Upper lobe of right lung (tissue), 1 donor: ENCODE measurements at regions not wholly inside any gene's neighbourhood (a gene's known extent, or its start where the extent isn't known, plus 50 kb on each side); places are given as distances from the start of the nearest gene placed in this dataset.
A peak's percentile ranks its signal among the peaks of the same experiment; 100 is the strongest.

Experiments used
- ATAC-seq: fragments of 200-7000 bp; cut with Tn5 transposase; one replicate; pipeline ENCODE4 v1.9.1; 2020; ENCODE audit warnings: mild to moderate bottlenecking, moderate library complexity
- DNase-seq: peaks from one replicate; pipeline ENCODE4 v3.0.0-alpha.2; 2020
- H3K27ac ChIP-seq: fragments of 200-600 bp; one replicate; pipeline ENCODE4 v1.8.0; 2022
- H3K27me3 ChIP-seq: fragments of 200-600 bp; one replicate; pipeline ENCODE4 v1.8.0; 2022; ENCODE audit warnings: mild to moderate bottlenecking
- H3K36me3 ChIP-seq: fragments of 200-600 bp; one replicate; pipeline ENCODE4 v1.8.0; 2022
- H3K4me1 ChIP-seq: fragments of 200-600 bp; one replicate; pipeline ENCODE4 v1.8.0; 2022
- H3K4me3 ChIP-seq: fragments of 200-600 bp; one replicate; pipeline ENCODE4 v1.8.0; 2022; ENCODE audit warnings: mild to moderate bottlenecking
- H3K9me3 ChIP-seq: fragments of 200-600 bp; one replicate; pipeline ENCODE4 v1.8.0; 2022
- intact Hi-C: fragments of 100-400 bp; cut with DNase I; formaldehyde crosslinking; loops from one replicate; pipeline ENCODE4 v1.11.0; 2022
- TF ChIP-seq, protein P1 (sequence below): fragments of 200-600 bp; IDR thresholded peaks from one replicate; pipeline ENCODE4 v1.8.0; 2022; ENCODE audit warnings: antibody characterized with exemption
- donor health status: DM: no; HTN: yes; CAD: no; lungs with severe emphysema.

DNA sequence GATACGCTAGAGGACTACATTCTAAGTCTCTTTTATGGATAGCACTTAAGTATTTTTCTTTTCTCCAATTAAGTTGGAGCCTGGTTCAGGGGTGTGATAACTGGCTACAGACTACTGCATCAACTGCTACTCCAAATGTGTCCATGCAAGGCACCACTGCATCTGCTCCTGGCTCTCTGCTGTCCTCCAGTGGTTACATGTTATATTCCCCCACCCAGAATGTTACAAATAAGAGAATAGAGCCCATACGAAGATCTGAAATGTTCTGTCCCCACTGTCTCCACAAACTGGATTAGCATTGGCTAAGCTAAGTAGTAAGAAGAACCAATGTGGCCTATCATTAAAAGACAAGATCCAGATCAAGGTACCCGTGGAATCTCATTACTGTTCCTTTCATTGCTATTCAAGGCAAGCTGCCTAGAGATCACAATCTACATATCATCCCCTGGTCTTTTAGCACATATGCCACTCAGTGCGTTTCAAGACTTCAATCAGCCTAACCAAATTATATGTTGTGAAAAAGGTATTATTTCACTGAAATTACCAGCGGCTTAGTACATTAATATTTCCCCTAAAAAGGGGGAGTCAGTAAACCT, 308.3 kb upstream of the SLC8A1 start:
- no peak overlapping the region for H3K4me3 ChIP-seq

DNA sequence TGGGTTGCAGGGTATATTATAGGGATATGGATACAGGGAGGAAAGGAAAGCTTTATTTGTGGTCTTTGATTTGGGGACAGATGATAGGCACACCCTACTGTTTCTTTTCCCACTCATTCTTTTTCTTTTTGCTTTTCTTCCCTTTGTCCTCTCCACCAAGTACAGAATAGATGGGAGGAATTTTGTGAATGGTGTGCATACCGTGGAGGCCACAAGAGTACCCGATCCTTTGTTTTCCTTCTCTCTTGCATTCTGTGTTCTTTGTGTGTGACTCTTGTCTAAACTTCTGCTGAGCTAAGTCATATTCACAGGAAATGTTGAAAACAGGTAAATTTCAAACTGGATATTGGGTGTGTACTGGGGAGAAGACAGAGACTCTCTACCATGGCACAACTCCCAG, 321.4 kb upstream of the SLC8A1 start:
- no peaks in the 10 kb centered on the region for H3K27me3 ChIP-seq
- H3K9me3 ChIP-seq, result no peaks in the 10 kb centered on the region
- no peak for DNase-seq
- intact Hi-C loops, result no loop called here
- H3K4me3 ChIP-seq, result no peak overlapping the region
- H3K36me3 ChIP-seq, result no peaks in the 10 kb centered on the region
- H3K4me1 ChIP-seq, result no peaks in the 10 kb centered on the region
- ATAC-seq, result no peak
- TF ChIP-seq, protein P1, sequence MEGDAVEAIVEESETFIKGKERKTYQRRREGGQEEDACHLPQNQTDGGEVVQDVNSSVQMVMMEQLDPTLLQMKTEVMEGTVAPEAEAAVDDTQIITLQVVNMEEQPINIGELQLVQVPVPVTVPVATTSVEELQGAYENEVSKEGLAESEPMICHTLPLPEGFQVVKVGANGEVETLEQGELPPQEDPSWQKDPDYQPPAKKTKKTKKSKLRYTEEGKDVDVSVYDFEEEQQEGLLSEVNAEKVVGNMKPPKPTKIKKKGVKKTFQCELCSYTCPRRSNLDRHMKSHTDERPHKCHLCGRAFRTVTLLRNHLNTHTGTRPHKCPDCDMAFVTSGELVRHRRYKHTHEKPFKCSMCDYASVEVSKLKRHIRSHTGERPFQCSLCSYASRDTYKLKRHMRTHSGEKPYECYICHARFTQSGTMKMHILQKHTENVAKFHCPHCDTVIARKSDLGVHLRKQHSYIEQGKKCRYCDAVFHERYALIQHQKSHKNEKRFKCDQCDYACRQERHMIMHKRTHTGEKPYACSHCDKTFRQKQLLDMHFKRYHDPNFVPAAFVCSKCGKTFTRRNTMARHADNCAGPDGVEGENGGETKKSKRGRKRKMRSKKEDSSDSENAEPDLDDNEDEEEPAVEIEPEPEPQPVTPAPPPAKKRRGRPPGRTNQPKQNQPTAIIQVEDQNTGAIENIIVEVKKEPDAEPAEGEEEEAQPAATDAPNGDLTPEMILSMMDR, result no peak
- no peak overlapping the region for H3K27ac ChIP-seq

More for the DNA sequence above, 308.3 kb upstream of the SLC8A1 start:
- intact Hi-C loops, result no loop called here
- Histone ChIP-seq H3K27ac (no peak overlapping the region), H3K9me3 (no peaks in the 10 kb centered on the region), H3K4me1 (no peaks in the 10 kb centered on the region), H3K36me3 (no peaks in the 10 kb centered on the region), H3K27me3 (no peaks in the 10 kb centered on the region)
- TF ChIP-seq, protein P1, result peak; percentile 53
- ATAC-seq (peak; percentile 90), DNase-seq (no peak)

DNA sequence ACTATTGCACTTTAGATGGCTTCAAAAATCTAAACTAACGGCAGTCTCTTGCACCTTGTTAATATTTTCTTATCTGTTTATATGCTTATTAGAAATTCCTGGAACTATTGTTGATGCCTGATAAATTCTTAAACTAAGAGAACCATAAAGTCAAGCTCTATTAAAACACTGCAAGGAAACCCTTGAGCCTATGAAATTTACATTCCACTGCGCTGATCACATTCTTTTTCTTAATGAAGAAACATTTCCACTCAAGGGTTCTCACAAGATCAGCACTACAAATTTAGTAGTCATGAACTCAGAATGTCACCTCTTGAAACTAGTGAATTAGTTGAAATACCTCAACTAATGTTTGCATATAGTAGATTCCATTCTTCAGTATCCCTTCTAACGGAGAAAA, 331.8 kb upstream of the SLC8A1 start:
- no peak overlapping the region for H3K4me3 ChIP-seq
- TF ChIP-seq, protein P1, result no peak
- H3K4me1 ChIP-seq, result no peaks in the 10 kb centered on the region
- no peaks in the 10 kb centered on the region for H3K27me3 ChIP-seq
- intact Hi-C loops, result no loop called here
- no peaks in the 10 kb centered on the region for H3K36me3 ChIP-seq
- ATAC-seq (peak; percentile 55), DNase-seq (no peak)
- no peaks in the 10 kb centered on the region for H3K9me3 ChIP-seq
- H3K27ac ChIP-seq, result no peak overlapping the region

DNA sequence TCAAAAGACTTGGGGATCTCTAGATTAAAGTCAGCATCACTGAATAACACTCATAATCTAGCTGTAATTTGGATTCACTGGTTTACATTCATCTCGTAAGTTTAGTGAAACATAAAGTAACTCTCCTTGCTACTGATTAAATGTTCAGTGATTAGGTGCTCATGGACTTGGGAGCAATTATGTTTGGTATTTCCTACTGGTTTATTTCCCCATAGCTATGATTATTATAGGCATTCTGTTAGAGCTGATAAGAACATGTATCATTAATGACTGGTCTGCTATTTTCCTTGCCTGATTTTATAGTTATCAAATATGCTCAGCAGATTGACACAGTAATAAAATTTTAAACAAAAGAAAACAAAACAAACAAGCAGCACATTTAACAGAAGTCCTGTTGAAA, 334.7 kb upstream of the SLC8A1 start:
- intact Hi-C loops, result no loop called here
- Histone ChIP-seq H3K4me3 (no peak overlapping the region), H3K36me3 (no peaks in the 10 kb centered on the region), H3K9me3 (no peaks in the 10 kb centered on the region), H3K4me1 (no peaks in the 10 kb centered on the region), H3K27me3 (no peaks in the 10 kb centered on the region), H3K27ac (no peak overlapping the region)
- ATAC-seq (no peak), DNase-seq (no peak)
- TF ChIP-seq, protein P1, result no peak

DNA sequence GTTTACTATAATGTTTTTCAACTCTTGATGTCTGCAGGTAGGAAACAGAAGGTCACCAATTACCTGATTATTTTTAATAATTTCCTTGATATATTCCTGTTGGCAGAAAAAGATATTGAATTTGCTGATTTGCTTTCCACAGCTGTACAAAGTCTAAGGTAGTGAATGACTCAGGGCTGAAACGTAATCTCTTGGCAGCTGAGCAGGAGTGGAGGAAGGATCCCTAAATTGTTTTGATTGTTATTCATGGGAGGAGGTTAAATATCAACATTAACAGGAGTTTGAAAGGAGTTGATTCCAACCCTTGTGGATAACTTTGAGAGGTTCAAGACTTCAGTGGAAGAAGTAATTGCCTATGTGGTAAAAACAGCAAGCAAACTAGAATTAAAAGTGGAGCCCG, 345.2 kb upstream of the SLC8A1 start:
- DNase-seq (no peak), ATAC-seq (no peak)
- intact Hi-C loops, result no loop called here
- Histone ChIP-seq H3K4me3 (no peak overlapping the region), H3K27me3 (no peaks in the 10 kb centered on the region), H3K4me1 (no peaks in the 10 kb centered on the region), H3K36me3 (no peaks in the 10 kb centered on the region), H3K27ac (no peak overlapping the region), H3K9me3 (no peaks in the 10 kb centered on the region)
- TF ChIP-seq, protein P1, result no peak

DNA sequence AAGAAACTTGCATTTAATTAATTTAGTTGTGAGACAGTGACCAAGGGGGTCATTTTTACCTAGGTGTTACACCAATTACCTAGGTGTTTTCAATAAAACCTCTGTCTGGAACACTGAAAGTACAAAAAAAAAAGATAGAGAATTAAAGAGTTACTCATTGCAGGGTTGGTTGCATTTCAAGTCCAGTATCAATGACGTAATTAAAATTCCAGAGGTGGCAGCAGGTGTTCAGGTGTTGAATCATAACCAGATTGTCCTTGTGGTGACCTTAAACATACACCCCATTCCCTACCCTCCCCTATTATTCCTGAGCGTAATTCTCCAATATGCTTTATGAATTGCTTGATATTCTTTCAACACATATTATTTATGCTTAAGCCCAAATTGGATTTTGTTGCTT, 352.0 kb upstream of the SLC8A1 start:
- Histone ChIP-seq H3K27ac (no peak overlapping the region), H3K36me3 (no peaks in the 10 kb centered on the region), H3K27me3 (no peaks in the 10 kb centered on the region), H3K9me3 (no peaks in the 10 kb centered on the region), H3K4me1 (no peaks in the 10 kb centered on the region), H3K4me3 (no peak overlapping the region)
- intact Hi-C loops, result no loop called here
- no peak for DNase-seq
- ATAC-seq, result no peak
- TF ChIP-seq, protein P1, result no peak
